ENCODE measurements at regions not wholly inside any gene's neighbourhood (a gene's known extent, or its start where the extent isn't known, plus 50 kb on each side); places are given as distances from the start of the nearest gene placed in this dataset.

DNA sequence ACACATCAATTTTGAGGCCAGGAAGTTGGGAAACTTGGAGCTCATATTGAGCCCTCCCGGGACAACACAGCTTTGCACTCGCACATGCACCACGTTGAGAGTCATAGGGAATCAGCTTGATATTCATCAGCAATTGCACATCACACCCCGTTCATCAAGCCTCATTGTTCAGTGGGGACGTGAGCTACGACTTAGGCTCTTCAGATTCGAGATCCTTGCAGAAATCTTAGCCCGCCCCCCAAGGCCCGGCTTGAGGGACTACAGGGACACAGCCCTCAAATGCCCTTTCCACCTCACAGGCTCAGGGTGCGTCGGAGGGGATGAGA, 93.0 kb upstream of the MAFB start:
- Histone ChIP-seq H3K4me3 (ENCODE audit: low read length) (no peak overlapping the region), H3K4me1 (ENCODE audit: control insufficient read depth, insufficient read depth, low read length) (no peaks in the 10 kb centered on the region), H3K27me3 (ENCODE audit: control insufficient read depth, insufficient read depth, low read length) (peaks cover 16% of the 10 kb centered on the region)

DNA sequence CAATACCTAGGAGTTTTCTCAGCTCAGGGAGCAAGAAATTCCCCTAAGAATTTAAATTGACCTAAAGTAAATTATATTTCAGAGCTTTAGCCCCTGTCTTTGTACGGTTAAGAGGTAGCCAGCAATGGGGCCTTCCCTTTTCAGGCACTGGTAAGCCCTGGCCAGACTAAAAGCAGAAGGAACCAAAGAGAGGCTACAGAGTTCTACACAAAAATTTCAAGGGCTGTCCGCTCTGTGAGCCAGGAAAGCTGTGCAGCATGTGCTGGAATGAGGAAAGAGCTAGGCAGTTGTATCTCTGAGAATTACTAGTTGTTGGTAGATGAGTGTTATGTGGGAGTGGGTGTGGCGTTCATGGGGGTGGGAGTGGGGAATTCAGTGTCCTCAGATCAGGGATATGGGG, 96.3 kb upstream of the MAFB start:
- no peaks in the 10 kb centered on the region for H3K36me3 ChIP-seq (ENCODE audit: insufficient read depth, low read length)
- no peaks in the 10 kb centered on the region for H3K9me3 ChIP-seq (replicated peaks; ENCODE audit: low read length)
- peaks cover 21% of the 10 kb centered on the region for H3K27me3 ChIP-seq (ENCODE audit: control insufficient read depth, insufficient read depth, low read length)
- no peak overlapping the region for H3K4me2 ChIP-seq (ENCODE audit: low read length)
- no peaks in the 10 kb centered on the region for H3K4me1 ChIP-seq (ENCODE audit: control insufficient read depth, insufficient read depth, low read length)
- no peak overlapping the region for H3K9ac ChIP-seq (ENCODE audit: low read depth, low read length)
- H3K4me3 ChIP-seq (ENCODE audit: low read length): no peak overlapping the region

More for the DNA sequence above, 93.0 kb upstream of the MAFB start:
- Histone ChIP-seq H3K9ac (ENCODE audit: low read depth, low read length) (no peak overlapping the region), H3K36me3 (ENCODE audit: insufficient read depth, low read length) (no peaks in the 10 kb centered on the region), H3K4me2 (ENCODE audit: low read length) (no peak overlapping the region), H3K9me3 (replicated peaks; ENCODE audit: low read length) (no peaks in the 10 kb centered on the region)

DNA sequence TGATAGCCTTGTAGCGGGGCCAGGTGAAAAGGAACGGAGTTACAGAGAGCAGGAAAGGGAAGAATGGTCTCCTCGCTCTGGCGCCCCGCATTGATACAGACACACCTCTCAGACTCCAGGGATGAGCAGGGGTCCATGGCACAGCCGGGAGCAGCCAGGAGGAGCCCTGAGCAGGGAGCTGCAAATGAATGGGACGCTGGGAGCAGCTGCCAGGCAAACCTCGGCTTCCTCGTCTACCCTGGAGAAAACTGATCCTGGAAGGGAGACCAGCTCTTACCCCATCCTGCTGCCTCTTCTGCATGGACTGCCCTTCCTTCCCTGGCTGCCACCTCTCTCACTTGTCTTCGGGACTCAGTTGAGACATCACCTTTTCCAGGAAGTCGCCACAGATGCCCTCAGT, 97.3 kb upstream of the MAFB start:
- no peak overlapping the region for H3K4me2 ChIP-seq (ENCODE audit: low read length)
- no peak overlapping the region for H3K9ac ChIP-seq (ENCODE audit: low read depth, low read length)
- H3K4me1 ChIP-seq (ENCODE audit: control insufficient read depth, insufficient read depth, low read length): no peaks in the 10 kb centered on the region
- H3K4me3 ChIP-seq (ENCODE audit: low read length): no peak overlapping the region
- H3K36me3 ChIP-seq (ENCODE audit: insufficient read depth, low read length): no peaks in the 10 kb centered on the region
- no peaks in the 10 kb centered on the region for H3K9me3 ChIP-seq (replicated peaks; ENCODE audit: low read length)
- H3K27me3 ChIP-seq (ENCODE audit: control insufficient read depth, insufficient read depth, low read length): peaks cover 21% of the 10 kb centered on the region

DNA sequence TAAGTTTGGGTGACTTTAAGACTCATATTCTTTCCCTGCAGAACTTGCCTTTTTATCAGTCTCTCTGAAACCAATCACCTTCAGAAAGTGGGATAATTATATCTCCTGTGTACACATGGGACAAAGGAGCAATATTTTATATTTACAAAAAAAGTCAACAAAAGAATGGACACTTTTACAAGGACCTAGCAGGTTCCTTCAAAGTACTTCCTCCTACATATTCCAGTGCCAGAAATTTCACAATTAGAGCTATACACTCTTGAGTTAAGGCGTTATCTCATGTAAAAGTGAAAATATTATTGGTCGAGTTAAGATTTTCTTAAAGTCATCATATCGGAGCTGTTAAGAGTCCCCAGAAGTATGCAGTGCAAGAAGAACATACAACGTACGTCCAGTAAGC, 98.9 kb upstream of the MAFB start:
- no peak overlapping the region for H3K4me2 ChIP-seq (ENCODE audit: low read length)

DNA sequence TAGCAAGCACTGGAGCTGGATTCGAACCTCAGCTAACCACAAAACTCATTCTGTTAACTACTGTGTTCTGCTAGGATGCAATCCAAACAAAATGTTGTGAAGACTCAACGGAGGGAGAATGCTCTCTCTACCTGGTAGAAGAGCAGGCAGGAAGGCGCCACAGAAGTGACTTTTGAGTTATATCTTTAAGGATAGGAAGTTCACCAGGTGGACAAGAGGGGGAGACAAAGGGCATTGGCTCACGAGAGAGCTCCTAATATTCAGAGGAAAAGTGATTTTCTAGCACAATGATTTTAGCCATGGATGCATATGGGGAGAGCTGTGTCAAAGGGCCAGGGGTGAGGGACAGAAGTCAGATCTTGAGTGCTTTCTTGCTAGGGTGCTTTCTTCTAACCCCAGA, 108.4 kb upstream of the MAFB start:
- no peak overlapping the region for H3K4me2 ChIP-seq (ENCODE audit: low read length)
- no peaks in the 10 kb centered on the region for H3K36me3 ChIP-seq (ENCODE audit: insufficient read depth, low read length)
- H3K27me3 ChIP-seq (ENCODE audit: control insufficient read depth, insufficient read depth, low read length): peaks cover 8% of the 10 kb centered on the region
- H3K4me1 ChIP-seq (ENCODE audit: control insufficient read depth, insufficient read depth, low read length): no peaks in the 10 kb centered on the region
- no peak overlapping the region for H3K9ac ChIP-seq (ENCODE audit: low read depth, low read length)
- no peak overlapping the region for H3K4me3 ChIP-seq (ENCODE audit: low read length)
- no peaks in the 10 kb centered on the region for H3K9me3 ChIP-seq (replicated peaks; ENCODE audit: low read length)

More for the DNA sequence above, 98.9 kb upstream of the MAFB start:
- no peak overlapping the region for H3K9ac ChIP-seq (ENCODE audit: low read depth, low read length)
- no peaks in the 10 kb centered on the region for H3K36me3 ChIP-seq (ENCODE audit: insufficient read depth, low read length)
- peaks cover 17% of the 10 kb centered on the region for H3K27me3 ChIP-seq (ENCODE audit: control insufficient read depth, insufficient read depth, low read length)
- H3K9me3 ChIP-seq (replicated peaks; ENCODE audit: low read length): no peaks in the 10 kb centered on the region
- no peak overlapping the region for H3K4me3 ChIP-seq (ENCODE audit: low read length)
- no peaks in the 10 kb centered on the region for H3K4me1 ChIP-seq (ENCODE audit: control insufficient read depth, insufficient read depth, low read length)

DNA sequence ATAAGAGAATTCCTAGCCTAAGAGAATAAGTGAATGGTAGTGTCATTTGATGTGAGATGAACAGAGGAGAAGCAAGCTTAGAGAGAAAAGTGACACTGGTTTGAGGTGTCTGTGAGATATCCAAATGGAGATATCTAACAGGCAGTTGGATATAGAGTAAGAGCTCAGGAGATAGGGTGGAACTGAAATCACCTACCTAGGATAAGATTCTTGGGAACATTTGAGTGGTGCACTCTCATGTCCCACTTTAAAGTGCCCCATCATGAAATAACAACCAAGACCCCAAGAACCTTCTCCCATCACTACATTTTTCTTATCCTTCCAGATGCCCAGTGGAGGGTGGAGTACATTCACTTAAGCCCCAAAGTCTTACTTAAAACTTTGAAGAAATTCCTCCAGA, 109.0 kb upstream of the MAFB start:
- no peaks in the 10 kb centered on the region for H3K4me1 ChIP-seq (ENCODE audit: control insufficient read depth, insufficient read depth, low read length)
- H3K9ac ChIP-seq (ENCODE audit: low read depth, low read length): no peak overlapping the region
- H3K27me3 ChIP-seq (ENCODE audit: control insufficient read depth, insufficient read depth, low read length): peaks cover 8% of the 10 kb centered on the region
- no peaks in the 10 kb centered on the region for H3K9me3 ChIP-seq (replicated peaks; ENCODE audit: low read length)
- no peaks in the 10 kb centered on the region for H3K36me3 ChIP-seq (ENCODE audit: insufficient read depth, low read length)
- H3K4me2 ChIP-seq (ENCODE audit: low read length): no peak overlapping the region
- no peak overlapping the region for H3K4me3 ChIP-seq (ENCODE audit: low read length)

DNA sequence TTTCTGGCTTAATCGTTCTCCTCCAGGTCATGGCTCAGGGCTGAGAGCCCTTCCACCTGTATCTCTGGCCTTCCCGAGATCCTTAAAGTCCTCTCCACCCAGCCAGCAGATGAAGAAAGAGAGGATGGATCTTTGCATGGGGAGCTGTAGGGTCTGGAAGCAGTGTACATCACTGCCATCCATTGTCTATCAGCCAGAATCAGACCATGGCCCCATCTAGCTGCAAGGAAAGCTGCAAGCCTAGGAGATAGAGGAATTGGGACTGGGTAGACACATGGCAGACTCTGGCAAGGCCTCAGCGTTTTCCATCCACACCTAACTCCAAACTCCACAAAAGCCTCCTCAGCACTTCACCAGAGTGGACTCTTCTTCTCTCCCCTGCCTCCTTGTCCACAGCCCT, 113.8 kb upstream of the MAFB start:
- Histone ChIP-seq H3K4me2 (ENCODE audit: low read length) (no peak overlapping the region), H3K4me1 (ENCODE audit: control insufficient read depth, insufficient read depth, low read length) (no peaks in the 10 kb centered on the region), H3K9me3 (replicated peaks; ENCODE audit: low read length) (no peaks in the 10 kb centered on the region), H3K4me3 (ENCODE audit: low read length) (no peak overlapping the region), H3K27me3 (ENCODE audit: control insufficient read depth, insufficient read depth, low read length) (peaks cover 12% of the 10 kb centered on the region), H3K9ac (ENCODE audit: low read depth, low read length) (no peak overlapping the region), H3K36me3 (ENCODE audit: insufficient read depth, low read length) (no peaks in the 10 kb centered on the region)

DNA sequence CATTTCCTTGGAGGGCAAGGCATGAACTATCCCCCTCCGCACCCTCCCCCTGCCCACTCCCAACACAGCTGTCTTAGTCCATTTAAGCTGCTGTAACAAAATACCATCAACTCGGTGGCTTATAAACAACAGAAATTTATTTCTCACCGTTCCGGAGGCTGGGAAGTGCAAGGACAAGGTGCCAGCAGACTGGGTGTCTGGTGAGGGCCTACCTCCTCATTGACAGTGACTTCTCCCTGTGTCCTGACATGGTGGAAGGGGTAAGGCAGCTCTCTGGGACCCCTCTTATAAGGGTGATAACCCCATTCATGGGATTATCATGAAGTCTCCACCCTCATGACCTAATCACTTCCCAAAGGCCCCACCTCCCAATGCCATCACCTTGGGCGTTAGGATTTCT, 114.3 kb upstream of the MAFB start:
- no peak overlapping the region for H3K4me3 ChIP-seq (ENCODE audit: low read length)
- no peaks in the 10 kb centered on the region for H3K4me1 ChIP-seq (ENCODE audit: control insufficient read depth, insufficient read depth, low read length)
- no peaks in the 10 kb centered on the region for H3K9me3 ChIP-seq (replicated peaks; ENCODE audit: low read length)
- peaks cover 15% of the 10 kb centered on the region for H3K27me3 ChIP-seq (ENCODE audit: control insufficient read depth, insufficient read depth, low read length)
- H3K9ac ChIP-seq (ENCODE audit: low read depth, low read length): no peak overlapping the region
- H3K4me2 ChIP-seq (ENCODE audit: low read length): no peak overlapping the region
- no peaks in the 10 kb centered on the region for H3K36me3 ChIP-seq (ENCODE audit: insufficient read depth, low read length)

DNA sequence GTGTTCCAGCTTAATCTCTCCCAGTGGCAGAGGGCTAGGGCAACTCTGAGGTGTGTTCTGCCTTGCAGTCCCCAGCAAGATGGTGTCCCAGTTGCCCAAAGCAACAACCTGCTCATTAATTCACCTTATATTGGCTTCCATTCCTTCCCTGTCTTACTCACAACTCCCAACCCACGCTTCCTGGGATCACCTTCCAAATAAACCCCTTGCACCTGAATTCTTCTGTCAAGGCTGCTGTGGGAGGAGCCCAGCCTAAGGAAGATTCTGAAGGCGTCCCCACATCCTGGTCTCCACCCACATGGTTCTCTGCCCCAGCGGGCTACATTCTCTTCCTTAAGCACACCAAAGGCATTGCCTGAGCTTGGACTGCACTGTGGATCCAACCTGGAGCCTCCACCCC, 116.6 kb upstream of the MAFB start:
- no peaks in the 10 kb centered on the region for H3K36me3 ChIP-seq (ENCODE audit: insufficient read depth, low read length)
- H3K27me3 ChIP-seq (ENCODE audit: control insufficient read depth, insufficient read depth, low read length): peaks cover 23% of the 10 kb centered on the region
- no peak overlapping the region for H3K9ac ChIP-seq (ENCODE audit: low read depth, low read length)
- H3K4me3 ChIP-seq (ENCODE audit: low read length): no peak overlapping the region
- no peaks in the 10 kb centered on the region for H3K4me1 ChIP-seq (ENCODE audit: control insufficient read depth, insufficient read depth, low read length)
- H3K4me2 ChIP-seq (ENCODE audit: low read length): no peak overlapping the region
- no peaks in the 10 kb centered on the region for H3K9me3 ChIP-seq (replicated peaks; ENCODE audit: low read length)

DNA sequence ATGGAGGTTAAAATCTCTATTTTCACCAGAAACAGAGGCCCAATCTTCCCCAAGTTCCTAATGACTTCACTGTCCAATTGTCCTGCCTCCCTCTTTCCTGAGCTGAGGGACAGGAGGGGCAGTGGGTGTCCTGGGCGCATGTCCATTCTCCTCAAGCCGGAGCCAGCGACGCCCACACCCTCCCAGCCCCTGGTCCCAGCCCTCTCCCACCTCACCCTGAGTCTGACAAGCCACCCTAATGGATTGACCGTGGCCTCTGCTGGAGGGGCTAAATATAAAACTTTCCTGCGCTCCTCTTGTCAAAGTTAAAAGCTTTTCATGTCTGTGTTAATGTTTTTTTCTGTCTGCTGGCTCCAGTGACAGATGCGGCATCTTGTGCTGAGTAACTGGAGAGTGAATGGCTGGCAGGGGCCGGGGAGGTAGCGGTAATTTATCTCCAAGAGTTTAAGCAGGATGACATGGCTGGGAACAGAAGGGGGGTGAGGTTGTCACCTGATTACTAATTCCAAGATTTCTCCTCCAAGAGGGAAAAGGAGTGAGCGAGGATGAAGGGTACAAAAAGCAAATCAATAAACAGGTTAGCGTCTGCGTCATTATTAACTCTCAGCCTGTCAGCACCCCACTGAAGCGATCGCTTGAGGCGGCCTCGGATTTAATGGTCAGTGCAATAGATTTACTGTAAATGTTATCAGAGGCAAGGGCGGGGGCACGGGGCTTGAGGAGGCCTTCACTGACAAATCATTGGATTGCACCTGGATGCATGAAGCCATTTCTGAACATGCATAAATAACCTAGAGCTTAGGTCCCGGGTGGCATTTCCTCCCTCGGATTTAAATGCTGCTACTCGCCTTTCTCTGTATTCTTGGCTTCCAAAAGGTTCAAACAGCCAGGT, 118.1 kb upstream of the MAFB start:
- Histone ChIP-seq H3K36me3 (ENCODE audit: insufficient read depth, low read length) (no peaks in the 10 kb centered on the region), H3K4me3 (ENCODE audit: low read length) (no peak overlapping the region), H3K4me2 (ENCODE audit: low read length) (no peak overlapping the region), H3K4me1 (ENCODE audit: control insufficient read depth, insufficient read depth, low read length) (no peaks in the 10 kb centered on the region), H3K9me3 (replicated peaks; ENCODE audit: low read length) (no peaks in the 10 kb centered on the region), H3K9ac (ENCODE audit: low read depth, low read length) (no peak overlapping the region), H3K27me3 (ENCODE audit: control insufficient read depth, insufficient read depth, low read length) (peaks cover 23% of the 10 kb centered on the region)

DNA sequence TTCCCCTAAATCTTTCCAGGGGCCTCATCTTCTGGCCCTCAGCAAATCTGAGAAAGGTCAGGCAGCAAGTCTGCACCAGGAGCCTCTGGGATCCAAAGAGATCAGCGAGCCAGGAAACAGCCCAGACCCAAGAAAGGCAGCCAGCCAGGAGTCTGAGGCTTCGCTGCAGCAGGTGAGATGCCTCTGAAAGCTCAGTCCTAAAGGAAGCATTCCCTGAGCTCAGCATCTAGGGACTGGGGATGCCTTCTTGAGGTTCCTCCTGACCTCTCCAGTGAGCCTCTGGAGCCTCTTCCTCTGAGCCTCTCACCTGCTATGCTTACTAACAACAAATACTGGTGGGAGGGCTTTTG, 118.8 kb upstream of the MAFB start:
- peaks cover 23% of the 10 kb centered on the region for H3K27me3 ChIP-seq (ENCODE audit: control insufficient read depth, insufficient read depth, low read length)

DNA sequence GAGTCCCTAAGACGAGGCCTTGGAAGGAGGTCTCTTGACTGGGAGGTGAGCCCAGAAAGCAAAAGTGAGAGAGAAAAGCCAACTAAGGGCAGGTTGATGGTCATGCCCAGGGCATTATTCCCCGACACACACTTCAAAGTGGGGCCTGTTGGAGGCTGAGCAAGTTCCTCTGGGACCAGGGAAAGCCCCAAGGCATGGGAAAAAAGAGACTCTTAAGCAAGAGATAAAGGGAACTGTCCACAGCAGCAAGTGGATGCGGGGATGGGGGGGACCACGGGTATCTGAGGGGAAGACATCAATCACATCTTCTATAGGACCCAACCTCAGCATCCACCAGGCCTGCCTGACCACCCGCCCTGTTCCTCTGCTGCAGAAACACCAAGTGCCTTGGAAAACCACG, 119.9 kb upstream of the MAFB start:
- no peaks in the 10 kb centered on the region for H3K36me3 ChIP-seq (ENCODE audit: insufficient read depth, low read length)
- no peaks in the 10 kb centered on the region for H3K4me1 ChIP-seq (ENCODE audit: control insufficient read depth, insufficient read depth, low read length)
- H3K4me3 ChIP-seq (ENCODE audit: low read length): no peak overlapping the region
- H3K9ac ChIP-seq (ENCODE audit: low read depth, low read length): no peak overlapping the region
- no peaks in the 10 kb centered on the region for H3K9me3 ChIP-seq (replicated peaks; ENCODE audit: low read length)
- peaks cover 23% of the 10 kb centered on the region for H3K27me3 ChIP-seq (ENCODE audit: control insufficient read depth, insufficient read depth, low read length)
- H3K4me2 ChIP-seq (ENCODE audit: low read length): no peak overlapping the region

More for the DNA sequence above, 118.8 kb upstream of the MAFB start:
- H3K9ac ChIP-seq (ENCODE audit: low read depth, low read length): no peak overlapping the region
- H3K4me3 ChIP-seq (ENCODE audit: low read length): no peak overlapping the region
- no peak overlapping the region for H3K4me2 ChIP-seq (ENCODE audit: low read length)
- no peaks in the 10 kb centered on the region for H3K4me1 ChIP-seq (ENCODE audit: control insufficient read depth, insufficient read depth, low read length)
- no peaks in the 10 kb centered on the region for H3K9me3 ChIP-seq (replicated peaks; ENCODE audit: low read length)
- H3K36me3 ChIP-seq (ENCODE audit: insufficient read depth, low read length): no peaks in the 10 kb centered on the region
